ENCODE measurements at regions not wholly inside any gene's neighbourhood (a gene's known extent, or its start where the extent isn't known, plus 50 kb on each side); places are given as distances from the start of the nearest gene placed in this dataset.

DNA sequence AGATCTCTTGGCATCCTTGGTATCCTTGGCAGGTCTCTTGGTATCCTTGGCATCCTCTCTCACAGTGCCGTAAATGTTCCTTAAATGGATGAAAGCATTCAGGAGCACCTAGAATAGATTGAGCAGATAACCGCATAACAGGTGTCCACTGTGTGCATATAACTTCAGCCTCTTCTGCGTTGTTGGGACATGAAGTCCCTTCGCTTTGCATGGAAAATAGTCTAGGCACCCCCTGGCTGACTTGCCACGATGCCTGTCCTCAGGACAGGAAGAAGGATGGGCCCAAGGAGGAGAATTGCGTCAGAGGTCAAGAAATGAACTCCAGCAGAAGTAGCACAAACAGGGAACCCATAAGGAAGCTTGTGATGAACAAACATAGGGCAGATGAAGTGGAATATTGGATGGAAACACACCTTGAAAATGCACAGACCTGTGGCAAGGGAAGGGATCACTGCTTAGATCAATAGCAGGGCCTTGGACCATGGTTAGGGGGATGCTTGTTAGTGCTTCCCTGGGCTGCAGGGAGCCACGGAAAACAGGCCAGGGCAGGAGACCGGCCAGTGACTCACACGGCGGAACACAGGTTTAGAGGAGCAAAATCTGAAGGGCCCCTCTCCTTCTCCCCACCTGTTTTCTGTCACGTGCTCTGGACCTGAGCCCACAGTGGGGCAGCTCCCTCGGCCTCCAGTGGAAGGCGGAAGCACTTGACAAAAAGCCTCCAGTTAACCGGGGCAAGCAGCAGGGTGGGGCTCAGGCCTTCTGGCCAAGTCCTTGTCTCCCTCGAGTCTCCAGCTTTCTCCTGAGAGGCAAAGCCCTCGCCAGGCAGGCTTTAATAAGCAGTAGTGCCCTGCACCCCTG is 99.2 kb upstream of the ASAP2 start:
- in situ Hi-C loops (cut with MboI; ENCODE audit: low sequenced_read_pairs) = no loop called here

DNA sequence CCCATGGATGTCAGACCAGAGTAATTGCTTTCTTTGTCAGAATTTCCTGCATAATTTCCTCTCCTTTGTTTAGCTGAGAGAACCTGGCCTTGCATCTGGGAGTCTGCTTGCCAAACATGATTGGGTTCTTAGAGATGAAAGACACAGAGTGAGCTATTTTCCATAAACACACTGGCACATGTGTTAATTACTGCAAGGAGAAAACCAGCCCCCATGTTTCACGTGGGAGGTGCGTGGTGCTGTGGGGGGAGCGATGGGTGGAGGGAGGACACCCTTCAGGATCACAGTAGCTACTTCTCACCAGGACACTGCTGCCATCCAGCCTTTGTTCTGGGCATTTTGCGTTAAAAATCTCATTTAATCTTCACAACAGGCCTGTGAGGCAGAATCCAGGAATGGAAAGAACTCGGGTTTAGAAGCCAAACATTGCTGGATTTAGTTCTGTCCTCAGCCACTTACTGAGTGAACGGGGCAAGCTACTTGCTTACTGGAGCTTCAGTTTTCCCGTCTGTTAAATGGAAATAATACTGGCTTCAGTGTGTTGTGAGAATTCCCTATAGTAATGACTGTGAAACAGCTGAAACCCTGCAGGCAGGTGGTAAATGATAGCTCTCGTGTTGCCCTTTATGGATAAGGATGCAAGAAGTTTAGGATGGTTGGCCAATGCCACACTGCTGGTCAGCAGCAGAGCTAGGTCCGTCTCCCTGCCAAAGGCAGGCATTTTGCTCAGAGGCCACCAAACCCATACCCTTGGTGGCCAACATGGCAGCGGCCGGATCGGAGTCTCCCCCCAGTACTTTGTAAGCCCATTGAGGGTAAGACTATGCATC is 100.1 kb upstream of the ASAP2 start:
- in situ Hi-C loops (cut with MboI; ENCODE audit: low sequenced_read_pairs) = no loop called here

DNA sequence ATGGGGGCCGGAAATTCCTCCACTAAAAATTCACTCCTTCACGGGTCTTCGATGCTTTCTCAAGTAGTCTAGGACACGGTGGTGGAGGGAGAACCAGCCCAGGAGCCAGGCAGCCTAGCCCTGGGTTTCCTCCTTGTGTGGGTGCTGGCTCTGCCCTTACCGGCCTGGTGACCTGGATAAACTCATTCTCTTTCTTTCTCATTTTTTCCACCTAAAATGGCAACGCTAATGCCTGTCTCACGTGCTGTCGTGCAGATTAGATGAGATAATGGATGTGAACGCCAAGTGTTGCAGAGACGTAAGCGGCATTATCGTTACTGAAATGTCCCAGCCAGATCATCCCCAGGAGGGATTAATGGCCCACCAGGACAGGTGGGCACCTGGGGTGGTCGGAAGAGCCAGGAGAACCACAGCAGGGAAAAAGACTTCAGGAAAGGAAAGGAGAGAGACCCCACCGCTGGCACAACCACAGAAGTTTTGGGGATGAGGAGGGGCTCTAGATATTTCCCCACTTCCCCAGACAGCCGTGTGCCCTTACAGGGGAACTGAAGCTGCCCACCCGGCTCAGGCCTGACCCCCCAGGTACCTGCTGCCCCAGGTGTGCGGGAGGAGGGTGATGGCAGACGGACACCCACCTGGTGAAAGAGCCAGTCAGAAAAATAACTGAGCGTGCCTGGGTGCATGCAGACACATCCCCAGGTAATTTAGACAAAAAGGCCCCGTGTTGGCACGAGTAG is 100.8 kb upstream of the ASAP2 start:
- in situ Hi-C loops (cut with MboI; ENCODE audit: low sequenced_read_pairs) = no loop called here

DNA sequence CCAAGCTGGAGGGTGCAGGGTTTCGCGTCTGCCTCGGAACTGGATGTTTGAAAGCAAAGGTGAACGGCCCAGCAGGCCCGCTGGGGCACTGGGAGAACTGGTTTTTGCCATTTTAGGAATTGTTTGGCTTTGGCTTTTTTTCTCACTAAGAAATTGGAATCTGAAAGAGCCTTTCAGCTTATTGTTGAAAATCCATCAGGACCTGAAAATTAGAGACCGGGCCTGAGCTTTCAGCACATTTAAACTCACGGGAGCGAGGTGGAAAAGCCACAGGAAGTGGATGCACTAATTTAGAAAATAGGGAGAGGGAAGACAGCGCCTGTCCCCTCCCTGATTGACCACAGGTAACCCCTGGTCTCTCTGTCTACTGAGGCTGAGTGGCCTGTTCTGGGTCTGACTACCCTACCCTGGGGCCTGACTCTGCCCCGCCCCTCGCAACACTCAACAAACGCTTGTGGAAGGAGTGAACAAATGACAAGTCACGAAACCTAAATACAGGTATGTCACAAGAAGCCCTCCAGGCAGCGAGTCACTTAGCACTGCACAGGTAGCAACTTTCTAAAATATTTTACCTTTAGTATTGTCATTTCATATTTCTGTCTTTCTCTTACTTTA is 100.3 kb upstream of the MBOAT2 start:
- in situ Hi-C loops (cut with MboI; ENCODE audit: low sequenced_read_pairs) = no loop called here

DNA sequence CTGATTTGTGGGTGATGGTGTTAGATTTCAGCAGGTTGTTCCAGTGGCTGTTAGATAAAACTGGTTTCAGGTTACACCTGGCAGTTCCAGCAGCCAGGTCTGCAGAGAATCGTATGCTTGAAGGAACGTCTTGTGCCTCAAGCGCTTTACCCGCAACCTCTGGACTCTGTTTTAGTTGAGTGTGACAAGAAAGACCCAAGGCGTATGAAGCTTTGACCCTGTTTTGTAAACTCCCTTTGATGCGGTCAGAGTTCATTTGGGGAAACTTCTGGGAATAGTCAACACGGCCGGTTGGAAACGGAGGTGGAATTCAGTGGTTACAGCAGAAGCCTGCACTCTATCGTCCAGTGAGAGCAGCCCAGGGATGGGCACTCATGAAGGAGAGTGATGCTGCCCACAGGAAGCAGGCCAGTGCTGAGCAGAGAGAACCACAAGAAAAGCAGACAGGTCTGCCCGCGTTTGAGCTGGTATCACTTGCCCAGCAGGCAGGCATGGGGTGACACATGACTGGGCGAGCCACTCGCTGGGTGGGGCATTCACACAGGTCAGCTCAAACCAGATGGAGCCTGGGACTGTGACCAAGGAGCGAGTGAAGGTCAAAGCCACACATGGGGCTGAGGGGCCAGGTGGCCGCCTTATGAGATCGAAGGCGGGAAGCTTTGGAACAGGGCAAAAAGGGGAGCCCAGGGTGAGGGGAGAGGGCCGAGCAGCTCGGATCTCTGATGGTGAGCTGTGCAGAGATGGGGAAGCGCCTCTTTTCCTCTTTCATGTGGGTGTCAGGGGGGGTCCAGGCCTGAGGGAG is 99.6 kb upstream of the MBOAT2 start:
- in situ Hi-C loops (cut with MboI; ENCODE audit: low sequenced_read_pairs) = no loop called here

DNA sequence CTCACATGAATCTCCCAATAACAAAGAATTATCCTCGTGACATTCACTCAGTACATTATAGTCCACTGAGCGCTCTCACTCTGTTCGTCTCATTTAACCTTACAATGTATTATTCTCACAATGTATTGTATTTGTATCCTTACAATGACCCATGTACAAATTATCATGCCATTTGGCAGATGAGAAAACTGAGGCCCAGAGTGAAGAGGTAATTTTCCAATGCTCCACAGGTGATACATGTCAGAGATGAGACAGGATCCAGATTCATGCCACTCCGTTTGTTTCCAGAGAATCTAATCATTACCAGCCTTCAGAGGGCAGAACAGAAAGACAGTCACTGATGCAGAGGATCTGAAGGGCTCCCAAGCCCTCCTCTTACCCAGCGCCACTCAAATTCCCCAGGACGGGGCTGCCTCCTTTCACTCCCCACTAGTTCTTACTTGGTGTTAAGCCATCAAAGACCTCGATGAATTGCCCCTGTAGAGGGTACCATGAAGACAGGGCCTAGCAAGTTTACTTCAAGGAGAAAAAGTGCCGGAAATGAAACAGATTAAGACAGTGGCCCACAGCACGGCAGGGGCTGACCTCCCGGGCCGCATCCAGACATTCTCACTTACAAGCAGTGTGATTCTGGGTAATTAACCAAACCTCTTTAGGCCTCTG is 98.4 kb upstream of the MBOAT2 start:
- in situ Hi-C loops (cut with MboI; ENCODE audit: low sequenced_read_pairs) = no loop called here

DNA sequence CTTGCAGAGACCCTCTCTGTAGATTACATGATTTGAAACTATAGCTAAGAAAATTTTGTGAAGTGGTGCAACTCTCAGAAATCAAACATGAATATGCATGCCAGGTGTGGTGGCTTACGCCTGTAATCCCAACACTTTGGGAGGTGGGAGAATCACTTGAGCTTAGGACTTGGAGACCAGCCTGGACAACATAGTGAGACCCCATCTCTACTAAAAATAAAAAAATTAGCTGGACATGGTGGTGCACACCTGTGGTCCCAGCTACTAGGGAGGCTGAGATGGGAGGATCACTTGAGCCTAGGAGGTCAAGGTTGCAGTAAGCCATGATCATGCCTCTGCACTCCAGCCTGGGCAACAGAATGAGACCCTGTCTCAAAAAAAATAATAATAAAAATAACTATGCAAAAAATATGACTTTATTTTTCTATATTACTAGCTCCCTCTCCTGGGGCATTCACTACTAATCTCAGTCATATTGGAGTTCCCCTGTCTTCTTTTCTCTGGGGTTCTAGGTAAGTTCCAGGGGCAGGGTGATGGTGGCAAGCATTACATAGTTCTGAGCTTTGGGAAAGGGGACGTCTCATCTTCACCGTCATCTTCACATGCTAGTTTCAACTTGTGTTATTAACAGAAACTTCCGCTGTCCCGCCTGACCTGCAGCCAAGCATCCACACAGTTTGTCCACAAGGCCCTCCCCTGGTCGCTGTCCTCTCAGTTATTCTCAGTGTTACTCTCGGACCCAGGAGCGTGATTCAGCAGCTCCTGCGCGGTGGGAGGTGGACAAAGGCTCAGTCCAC is 96.8 kb upstream of the MBOAT2 start:
- in situ Hi-C loops (cut with MboI; ENCODE audit: low sequenced_read_pairs) = no loop called here

DNA sequence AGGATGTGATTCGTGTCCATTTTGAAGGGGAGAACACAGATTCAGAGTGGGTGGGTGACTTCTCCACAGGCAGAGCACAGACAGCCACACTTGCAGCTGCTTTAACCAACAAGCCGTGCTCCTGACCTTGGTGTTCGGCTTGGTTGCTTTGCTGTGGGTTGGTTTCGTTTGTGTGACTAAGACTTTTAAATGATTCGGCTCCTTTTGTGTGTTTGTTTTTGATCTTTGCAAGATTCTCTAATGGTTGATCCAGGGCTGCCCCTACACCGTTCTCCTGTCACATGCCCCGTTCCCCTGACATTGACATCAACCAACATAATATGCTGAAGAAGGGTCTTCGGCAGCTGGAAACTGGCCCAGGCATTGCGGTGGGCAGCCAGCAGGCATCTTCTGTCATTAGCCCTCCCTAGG is 95.9 kb upstream of the MBOAT2 start:
- in situ Hi-C loops (cut with MboI; ENCODE audit: low sequenced_read_pairs) = no loop called here

DNA sequence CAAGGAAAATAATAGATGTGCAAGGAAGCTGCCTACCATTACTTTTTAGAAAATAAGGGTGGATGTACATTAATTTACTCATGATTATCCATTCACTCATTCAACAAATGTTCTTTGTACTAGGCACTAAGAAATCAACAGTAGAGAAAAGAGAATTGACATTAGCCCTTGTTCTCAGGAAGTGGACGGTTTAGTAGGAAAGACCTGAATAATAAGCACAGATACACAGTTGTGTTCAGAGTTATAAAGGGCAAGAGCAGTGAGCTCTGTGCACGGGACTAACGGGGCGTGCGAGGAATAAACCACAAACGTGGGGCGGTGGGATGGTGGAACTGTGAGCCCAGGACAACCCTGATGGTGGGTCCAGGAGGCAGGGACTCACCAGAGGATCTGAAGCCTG is 94.4 kb upstream of the MBOAT2 start:
- in situ Hi-C loops (cut with MboI; ENCODE audit: low sequenced_read_pairs) = no loop called here

DNA sequence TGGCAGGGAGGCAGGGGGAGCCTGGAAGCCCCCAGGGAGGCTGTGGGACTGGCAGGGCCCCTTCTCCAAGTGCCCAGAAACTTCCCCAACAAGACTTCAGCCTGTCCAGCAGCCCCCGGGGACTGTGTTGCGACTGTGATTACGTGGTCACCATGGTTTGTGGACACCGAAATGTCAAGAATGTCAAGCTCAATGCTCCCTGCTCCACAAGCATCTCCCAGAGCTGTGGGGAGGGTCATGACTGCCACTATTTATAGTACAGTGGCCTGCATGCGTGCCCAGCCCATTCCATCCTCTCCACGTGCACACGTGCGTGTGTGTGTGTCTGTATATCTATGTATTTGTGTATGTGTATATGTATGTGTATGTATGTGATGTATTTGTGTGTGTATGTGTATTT is 93.8 kb upstream of the MBOAT2 start:
- in situ Hi-C loops (cut with MboI; ENCODE audit: low sequenced_read_pairs) = no loop called here

DNA sequence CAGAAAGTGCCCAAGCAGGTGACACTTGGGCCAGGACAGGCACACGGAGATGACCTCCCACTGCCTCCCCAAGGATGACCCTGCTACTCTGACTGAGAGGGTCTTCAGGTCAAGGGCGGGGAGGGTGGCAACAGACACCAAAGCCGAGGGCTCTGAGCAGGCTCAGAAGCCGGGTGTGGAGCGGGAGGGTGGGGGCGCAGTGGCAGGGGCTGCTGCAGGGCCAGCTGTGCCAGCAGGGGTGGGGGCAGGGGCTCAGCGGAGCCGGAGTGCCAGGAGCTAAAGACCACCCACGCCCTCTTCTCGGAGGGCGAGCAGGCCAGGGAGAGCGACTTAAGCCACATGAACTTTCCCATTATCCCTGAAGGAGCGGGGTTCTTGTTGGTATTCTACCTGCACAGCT is 93.3 kb upstream of the MBOAT2 start:
- in situ Hi-C loops (cut with MboI; ENCODE audit: low sequenced_read_pairs) = no loop called here

DNA sequence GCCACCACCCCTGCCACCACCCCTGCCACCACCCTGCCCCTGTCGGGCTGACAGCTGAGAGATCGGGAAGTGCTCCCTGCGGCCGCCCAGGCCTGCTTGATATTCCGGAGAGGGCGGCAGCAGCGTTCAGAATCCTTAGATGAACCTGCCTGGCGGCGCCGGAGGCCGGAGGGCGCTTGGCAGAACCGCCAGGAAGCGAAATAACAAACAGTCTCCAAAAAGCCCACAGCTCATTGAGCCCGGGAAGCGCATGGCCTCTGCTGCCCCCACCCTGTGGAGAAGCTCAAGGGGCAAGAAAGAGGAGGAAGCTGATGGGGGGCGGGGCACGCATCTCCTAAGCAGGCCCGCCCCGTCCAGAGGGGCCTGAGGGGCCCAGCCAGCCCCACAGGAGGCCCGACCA is 92.2 kb upstream of the MBOAT2 start:
- in situ Hi-C loops (cut with MboI; ENCODE audit: low sequenced_read_pairs) = no loop called here

DNA sequence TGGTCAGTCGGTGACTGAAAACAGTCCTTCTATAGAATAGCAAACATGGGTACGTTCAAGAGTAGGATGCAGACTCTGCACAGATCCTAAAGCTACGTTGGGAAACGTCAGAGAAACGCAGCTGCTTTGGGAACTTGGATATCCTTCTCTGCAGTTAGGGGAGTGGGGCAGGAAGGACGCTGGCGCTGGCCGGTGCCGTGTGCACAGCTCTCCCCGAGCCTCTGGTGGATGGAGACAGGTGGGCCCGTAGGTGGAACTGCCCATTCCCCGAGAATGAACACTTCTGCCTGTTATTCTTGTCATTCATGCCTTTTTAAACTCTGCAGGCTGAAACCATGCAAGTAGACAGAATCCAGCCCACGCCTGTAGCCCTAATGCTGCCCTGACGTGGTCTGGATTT is 91.7 kb upstream of the MBOAT2 start:
- in situ Hi-C loops (cut with MboI; ENCODE audit: low sequenced_read_pairs) = no loop called here

DNA sequence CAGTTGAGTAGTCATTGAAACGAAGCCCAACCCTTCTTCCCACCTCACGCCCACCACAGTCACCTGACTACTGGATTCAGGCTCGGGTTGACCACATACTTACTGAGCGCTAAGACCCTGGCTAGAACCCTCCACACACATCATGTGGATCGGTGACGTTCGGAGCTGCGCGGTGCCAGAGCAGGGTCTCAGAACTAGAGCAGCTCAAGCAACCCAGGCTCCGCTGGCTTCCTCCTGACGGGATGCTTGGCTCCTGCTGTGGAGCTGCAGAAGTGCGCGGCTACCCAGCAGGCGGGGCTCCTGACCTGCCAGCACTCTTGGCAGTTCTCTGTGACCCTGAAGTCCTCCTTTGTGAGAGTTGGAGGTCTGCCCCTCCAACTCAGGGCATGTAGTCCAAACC is 90.6 kb upstream of the MBOAT2 start:
- in situ Hi-C loops (cut with MboI; ENCODE audit: low sequenced_read_pairs) = no loop called here

DNA sequence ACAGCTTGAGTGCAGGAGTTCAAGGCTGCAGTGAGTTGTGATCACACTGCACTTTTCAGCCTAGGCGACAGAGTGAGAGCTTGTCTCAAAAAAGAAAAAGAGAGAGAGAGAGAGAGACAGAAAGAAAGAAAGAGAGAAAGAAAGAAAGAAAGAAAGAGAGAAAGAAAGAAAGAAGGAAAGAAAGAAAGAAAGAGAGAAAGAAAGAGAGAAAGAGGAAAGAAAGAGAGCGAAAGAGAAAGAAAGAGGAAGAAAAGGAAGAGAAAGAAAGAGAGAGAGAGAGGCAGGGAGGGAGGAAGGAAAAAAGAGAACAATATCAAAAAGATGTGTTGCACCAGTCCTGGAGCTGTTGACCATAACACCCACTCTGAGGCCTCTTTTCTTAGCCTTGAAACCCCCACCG is 89.8 kb upstream of the MBOAT2 start:
- in situ Hi-C loops (cut with MboI; ENCODE audit: low sequenced_read_pairs) = no loop called here

DNA sequence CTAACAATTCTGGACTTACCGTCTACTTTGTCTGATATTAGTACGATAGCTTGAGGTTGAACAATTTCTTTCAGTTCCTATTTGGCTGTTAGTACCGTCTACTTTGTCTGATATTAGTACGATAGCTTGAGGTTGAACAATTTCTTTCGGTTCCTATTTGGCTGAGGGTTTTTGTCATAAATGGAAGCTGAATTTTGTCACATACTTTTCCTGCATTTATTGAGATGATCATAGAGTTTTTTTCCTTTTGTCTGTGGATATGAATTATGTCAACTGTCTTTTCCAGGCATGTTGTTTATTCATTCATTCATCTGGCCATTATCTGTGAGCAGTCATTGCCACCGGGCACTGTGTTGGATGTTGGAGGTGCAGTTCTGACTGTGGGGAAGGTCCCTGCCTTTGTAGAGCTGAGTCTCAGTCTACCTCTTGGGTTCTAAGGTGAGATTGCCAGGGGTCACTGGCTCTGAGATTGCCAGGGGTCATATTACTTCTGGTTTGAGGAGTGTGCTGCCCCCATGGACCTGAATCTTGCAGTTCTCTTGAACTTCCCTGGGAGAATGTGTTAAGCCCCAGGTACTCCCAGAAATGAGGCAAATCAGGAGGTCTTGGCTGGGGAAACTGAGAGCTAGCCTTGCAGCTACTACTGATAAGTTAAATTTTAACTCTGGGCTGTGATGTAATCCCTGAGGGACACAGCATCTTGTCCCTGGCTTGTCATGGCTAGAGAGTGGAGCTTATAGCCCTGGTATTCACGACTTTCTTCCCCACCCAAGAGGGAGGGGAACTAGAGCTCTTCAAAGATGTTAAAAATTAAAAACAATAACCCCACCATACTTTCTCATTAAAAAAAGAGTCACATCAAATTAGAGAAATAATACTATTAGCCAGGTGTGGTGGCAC is 89.1 kb upstream of the MBOAT2 start:
- in situ Hi-C loops (cut with MboI; ENCODE audit: low sequenced_read_pairs) = no loop called here

DNA sequence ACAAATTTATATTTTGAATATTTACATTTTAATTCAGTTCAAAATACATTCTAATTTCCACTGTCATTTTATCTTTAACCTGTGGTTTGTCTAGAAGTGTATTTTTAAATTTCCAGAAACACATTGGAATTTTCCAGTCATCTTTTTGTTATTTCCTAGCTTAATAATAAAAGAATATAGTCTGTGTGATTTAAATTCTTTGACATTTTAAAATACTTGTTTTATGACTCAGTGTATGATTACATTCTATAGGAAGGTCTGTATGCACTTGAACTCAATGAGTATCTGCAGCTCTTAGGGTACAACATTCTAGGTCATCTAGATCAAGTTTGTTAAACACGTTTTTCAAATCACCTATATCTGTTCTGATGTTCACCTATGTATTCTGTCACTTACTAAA is 88.3 kb upstream of the MBOAT2 start:
- in situ Hi-C loops (cut with MboI; ENCODE audit: low sequenced_read_pairs) = no loop called here

DNA sequence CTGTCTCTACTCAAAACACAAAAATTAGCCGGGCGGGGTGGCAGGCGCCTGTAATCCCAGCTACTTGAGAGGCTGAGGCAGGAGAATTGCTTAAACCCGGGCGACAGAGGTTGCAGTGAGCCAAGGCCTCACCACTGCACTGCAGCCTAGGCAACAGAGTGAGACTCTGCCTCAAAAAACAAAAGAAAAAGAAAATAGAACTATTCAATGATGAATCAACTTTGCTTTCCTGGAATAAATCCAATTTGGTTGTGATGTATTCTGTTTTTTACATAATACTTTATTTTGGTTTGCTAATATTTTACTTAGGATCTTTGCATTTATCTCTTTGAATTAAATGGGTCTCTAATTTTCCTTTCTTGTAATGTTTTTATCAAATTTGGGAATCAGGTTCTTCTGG is 86.3 kb upstream of the MBOAT2 start:
- in situ Hi-C loops (cut with MboI; ENCODE audit: low sequenced_read_pairs) = no loop called here
